ENCODE measurements at regions not wholly inside any gene's neighbourhood (a gene's known extent, or its start where the extent isn't known, plus 50 kb on each side); places are given as distances from the start of the nearest gene placed in this dataset.

- H3K9me3 ChIP-seq (ENCODE audit: low read depth, low read length) = no peaks in the 10 kb centered on the region
- no peak for DNase-seq (ENCODE audit: low read depth, low spot score)
- H3K27ac ChIP-seq = no peak overlapping the region
- no peak overlapping the region for H3K4me3 ChIP-seq
- H3K36me3 ChIP-seq (ENCODE audit: insufficient read depth, low read length) = no peaks in the 10 kb centered on the region
- H3K9ac ChIP-seq (ENCODE audit: insufficient read length) = no peak overlapping the region
- TF ChIP-seq FOXP2 (optimal IDR thresholded peaks at IDR 0.05; ENCODE audit: control extremely low read depth, extremely low read length, insufficient read depth) = no peak
- TF ChIP-seq EZH2 (IDR thresholded peaks at IDR 0.05) = no peak
- TF ChIP-seq POLR2AphosphoS5 (IDR thresholded peaks at IDR 0.05; ENCODE audit: borderline replicate concordance, low read depth, low read length) = no peak
Measured at GRCh38 chr1:22236166-22236565, 93.3 kb upstream of the WNT4 start.

- Histone ChIP-seq H3K4me3 (no peak overlapping the region), H3K27ac (no peak overlapping the region), H3K36me3 (ENCODE audit: insufficient read depth, low read length) (no peaks in the 10 kb centered on the region), H3K9me3 (ENCODE audit: low read depth, low read length) (no peaks in the 10 kb centered on the region), H3K9ac (ENCODE audit: insufficient read length) (no peak overlapping the region)
- no peak for DNase-seq (ENCODE audit: low read depth, low spot score)
- TF ChIP-seq EZH2 (IDR thresholded peaks at IDR 0.05) (no peak), POLR2AphosphoS5 (IDR thresholded peaks at IDR 0.05; ENCODE audit: borderline replicate concordance, low read depth, low read length) (no peak), FOXP2 (optimal IDR thresholded peaks at IDR 0.05; ENCODE audit: control extremely low read depth, extremely low read length, insufficient read depth) (no peak)
Measured at GRCh38 chr1:22236900-22237299, 94.0 kb upstream of the WNT4 start.

GRCh38 chr1:22237433-22238093 lies 94.7 kb upstream of the WNT4 start:
- H3K4me3 ChIP-seq = no peak overlapping the region
- DNase-seq (ENCODE audit: low read depth, low spot score) = no peak
- H3K36me3 ChIP-seq (ENCODE audit: insufficient read depth, low read length) = no peaks in the 10 kb centered on the region
- H3K9ac ChIP-seq (ENCODE audit: insufficient read length) = no peak overlapping the region
- no peak for TF ChIP-seq POLR2AphosphoS5 (IDR thresholded peaks at IDR 0.05; ENCODE audit: borderline replicate concordance, low read depth, low read length)
- TF ChIP-seq EZH2 (IDR thresholded peaks at IDR 0.05) = no peak
- no peak for TF ChIP-seq FOXP2 (optimal IDR thresholded peaks at IDR 0.05; ENCODE audit: control extremely low read depth, extremely low read length, insufficient read depth)
- H3K9me3 ChIP-seq (ENCODE audit: low read depth, low read length) = no peaks in the 10 kb centered on the region
- H3K27ac ChIP-seq = no peak overlapping the region

- no peaks in the 10 kb centered on the region for H3K36me3 ChIP-seq (ENCODE audit: insufficient read depth, low read length)
- no peak overlapping the region for H3K27ac ChIP-seq
- DNase-seq (ENCODE audit: low read depth, low spot score) = no peak
- H3K9me3 ChIP-seq (ENCODE audit: low read depth, low read length) = no peaks in the 10 kb centered on the region
- no peak for TF ChIP-seq POLR2AphosphoS5 (IDR thresholded peaks at IDR 0.05; ENCODE audit: borderline replicate concordance, low read depth, low read length)
- H3K4me3 ChIP-seq = no peak overlapping the region
- H3K9ac ChIP-seq (ENCODE audit: insufficient read length) = no peak overlapping the region
Measured at GRCh38 chr1:22238356-22239224, 95.7 kb upstream of the WNT4 start.

- Histone ChIP-seq H3K36me3 (ENCODE audit: insufficient read depth, low read length) (no peaks in the 10 kb centered on the region), H3K4me3 (no peak overlapping the region), H3K27ac (no peak overlapping the region), H3K9me3 (ENCODE audit: low read depth, low read length) (no peaks in the 10 kb centered on the region), H3K9ac (ENCODE audit: insufficient read length) (no peak overlapping the region)
- TF ChIP-seq POLR2AphosphoS5 (IDR thresholded peaks at IDR 0.05; ENCODE audit: borderline replicate concordance, low read depth, low read length) (no peak), EZH2 (IDR thresholded peaks at IDR 0.05) (no peak), FOXP2 (optimal IDR thresholded peaks at IDR 0.05; ENCODE audit: control extremely low read depth, extremely low read length, insufficient read depth) (no peak)
- no peak for DNase-seq (ENCODE audit: low read depth, low spot score)
Measured at GRCh38 chr1:22239378-22239777, 96.5 kb upstream of the WNT4 start.

GRCh38 chr1:22241250-22241649 lies 98.4 kb upstream of the WNT4 start:
- Histone ChIP-seq H3K27ac (no peak overlapping the region), H3K36me3 (ENCODE audit: insufficient read depth, low read length) (no peaks in the 10 kb centered on the region), H3K9me3 (ENCODE audit: low read depth, low read length) (no peaks in the 10 kb centered on the region), H3K9ac (ENCODE audit: insufficient read length) (no peak overlapping the region), H3K4me3 (no peak overlapping the region)
- DNase-seq (ENCODE audit: low read depth, low spot score) = no peak
- no peak for TF ChIP-seq POLR2AphosphoS5 (IDR thresholded peaks at IDR 0.05; ENCODE audit: borderline replicate concordance, low read depth, low read length)
- TF ChIP-seq FOXP2 (optimal IDR thresholded peaks at IDR 0.05; ENCODE audit: control extremely low read depth, extremely low read length, insufficient read depth) = no peak
- TF ChIP-seq EZH2 (IDR thresholded peaks at IDR 0.05) = no peak

- DNase-seq (ENCODE audit: low read depth, low spot score) = no peak
- H3K9me3 ChIP-seq (ENCODE audit: low read depth, low read length) = no peaks in the 10 kb centered on the region
- H3K4me3 ChIP-seq = no peak overlapping the region
- no peak overlapping the region for H3K27ac ChIP-seq
- H3K9ac ChIP-seq (ENCODE audit: insufficient read length) = no peak overlapping the region
- TF ChIP-seq EZH2 (IDR thresholded peaks at IDR 0.05) (no peak), POLR2AphosphoS5 (IDR thresholded peaks at IDR 0.05; ENCODE audit: borderline replicate concordance, low read depth, low read length) (no peak), FOXP2 (optimal IDR thresholded peaks at IDR 0.05; ENCODE audit: control extremely low read depth, extremely low read length, insufficient read depth) (no peak)
- H3K36me3 ChIP-seq (ENCODE audit: insufficient read depth, low read length) = no peaks in the 10 kb centered on the region
Measured at GRCh38 chr1:22241811-22242210, 98.9 kb upstream of the WNT4 start.

GRCh38 chr1:22245100-22245650 lies 102.3 kb upstream of the WNT4 start:
- H3K4me3 ChIP-seq = no peak overlapping the region
- no peak overlapping the region for H3K9ac ChIP-seq (ENCODE audit: insufficient read length)
- no peak overlapping the region for H3K27ac ChIP-seq
- DNase-seq (ENCODE audit: low read depth, low spot score) = no peak
- H3K36me3 ChIP-seq (ENCODE audit: insufficient read depth, low read length) = no peaks in the 10 kb centered on the region
- TF ChIP-seq POLR2AphosphoS5 (IDR thresholded peaks at IDR 0.05; ENCODE audit: borderline replicate concordance, low read depth, low read length) = no peak
- TF ChIP-seq EZH2 (IDR thresholded peaks at IDR 0.05) = no peak
- TF ChIP-seq FOXP2 (optimal IDR thresholded peaks at IDR 0.05; ENCODE audit: control extremely low read depth, extremely low read length, insufficient read depth) = no peak
- H3K9me3 ChIP-seq (ENCODE audit: low read depth, low read length) = no peaks in the 10 kb centered on the region
